ENCODE measurements at regions not wholly inside any gene's neighbourhood (a gene's known extent, or its start where the extent isn't known, plus 50 kb on each side); places are given as distances from the start of the nearest gene placed in this dataset.

GRCh38 chr21:24375201-24375600 lies 1232.1 kb downstream of the MRPL39 start:
- no peak; the same call in 1 of the 2 replicates for TF ChIP-seq CTCF (IDR thresholded peaks at IDR 0.05; ENCODE audit: low read depth, low read length)
- no peak for TF ChIP-seq EZH2phosphoT487 (IDR thresholded peaks at IDR 0.05; ENCODE audit: low read depth)

Data from OCI-LY3 (cell line).